ENCODE measurements at regions not wholly inside any gene's neighbourhood (a gene's known extent, or its start where the extent isn't known, plus 50 kb on each side); places are given as distances from the start of the nearest gene placed in this dataset.

DNA sequence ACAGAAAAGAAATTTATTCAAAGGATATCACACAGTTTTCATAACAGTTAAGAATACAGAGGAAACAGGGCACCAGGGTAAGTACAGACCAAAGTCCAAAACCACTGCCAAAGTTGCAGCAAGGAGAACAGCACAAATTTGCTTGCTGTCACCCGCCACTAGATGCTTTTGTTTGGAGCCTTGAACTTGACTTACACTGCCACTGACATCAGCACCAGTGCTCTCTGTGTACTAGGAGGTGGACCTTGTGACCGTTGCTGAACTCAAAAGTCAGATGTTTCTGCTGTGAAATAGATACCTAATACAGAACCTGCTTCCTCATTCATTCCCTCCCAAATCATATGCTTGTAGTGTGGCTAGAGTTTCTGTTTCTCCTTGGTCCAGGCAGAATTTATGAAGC is 578.3 kb upstream of the TMEFF2 start (continued):
- TF ChIP-seq, protein P1, sequence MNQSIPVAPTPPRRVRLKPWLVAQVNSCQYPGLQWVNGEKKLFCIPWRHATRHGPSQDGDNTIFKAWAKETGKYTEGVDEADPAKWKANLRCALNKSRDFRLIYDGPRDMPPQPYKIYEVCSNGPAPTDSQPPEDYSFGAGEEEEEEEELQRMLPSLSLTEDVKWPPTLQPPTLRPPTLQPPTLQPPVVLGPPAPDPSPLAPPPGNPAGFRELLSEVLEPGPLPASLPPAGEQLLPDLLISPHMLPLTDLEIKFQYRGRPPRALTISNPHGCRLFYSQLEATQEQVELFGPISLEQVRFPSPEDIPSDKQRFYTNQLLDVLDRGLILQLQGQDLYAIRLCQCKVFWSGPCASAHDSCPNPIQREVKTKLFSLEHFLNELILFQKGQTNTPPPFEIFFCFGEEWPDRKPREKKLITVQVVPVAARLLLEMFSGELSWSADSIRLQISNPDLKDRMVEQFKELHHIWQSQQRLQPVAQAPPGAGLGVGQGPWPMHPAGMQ (IDR thresholded peaks at IDR 0.05; ENCODE audit: borderline replicate concordance): no peak
- TF ChIP-seq SMARCA5 (IDR thresholded peaks at IDR 0.05) (no peak), MEF2B (IDR thresholded peaks at IDR 0.05; ENCODE audit: partially characterized antibody, poor library complexity, severe bottlenecking) (no peak)
- TF ChIP-seq, protein P2, sequence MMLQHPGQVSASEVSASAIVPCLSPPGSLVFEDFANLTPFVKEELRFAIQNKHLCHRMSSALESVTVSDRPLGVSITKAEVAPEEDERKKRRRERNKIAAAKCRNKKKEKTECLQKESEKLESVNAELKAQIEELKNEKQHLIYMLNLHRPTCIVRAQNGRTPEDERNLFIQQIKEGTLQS (IDR thresholded peaks at IDR 0.05; ENCODE audit: borderline replicate concordance, extremely low read depth, low read depth, low read length): no peak
- TF ChIP-seq, protein P3, sequence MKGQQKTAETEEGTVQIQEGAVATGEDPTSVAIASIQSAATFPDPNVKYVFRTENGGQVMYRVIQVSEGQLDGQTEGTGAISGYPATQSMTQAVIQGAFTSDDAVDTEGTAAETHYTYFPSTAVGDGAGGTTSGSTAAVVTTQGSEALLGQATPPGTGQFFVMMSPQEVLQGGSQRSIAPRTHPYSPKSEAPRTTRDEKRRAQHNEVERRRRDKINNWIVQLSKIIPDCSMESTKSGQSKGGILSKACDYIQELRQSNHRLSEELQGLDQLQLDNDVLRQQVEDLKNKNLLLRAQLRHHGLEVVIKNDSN (IDR thresholded peaks at IDR 0.05; ENCODE audit: borderline replicate concordance, extremely low read length, insufficient read depth, low read depth, low read length): no peak

DNA sequence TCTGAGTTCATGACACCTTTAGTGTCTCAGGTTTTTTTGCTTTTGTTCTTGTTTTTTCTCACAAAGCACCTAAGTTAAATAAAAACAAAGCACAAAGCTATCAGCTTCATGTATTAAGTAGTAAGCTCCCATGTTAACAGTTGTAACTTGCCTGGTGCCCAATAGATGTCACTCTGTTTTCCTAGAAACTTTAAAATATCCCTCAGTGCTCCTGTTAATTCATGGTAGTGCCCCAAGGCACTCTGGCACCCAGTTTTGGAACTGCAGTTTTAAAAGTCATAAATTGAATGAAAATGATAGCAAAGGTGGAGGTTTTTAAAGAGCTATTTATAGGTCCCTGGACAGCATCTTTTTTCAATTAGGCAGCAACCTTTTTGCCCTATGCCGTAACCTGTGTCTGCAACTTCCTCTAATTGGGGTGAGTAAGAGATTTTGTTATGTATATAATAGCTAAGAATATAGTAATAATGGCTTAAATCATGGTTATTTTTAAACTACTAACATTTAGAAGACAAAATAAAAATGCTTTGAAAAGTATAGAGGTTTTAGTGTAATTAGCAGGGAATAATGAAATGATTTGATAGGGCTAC is 555.0 kb upstream of the TMEFF2 start:
- no peaks in the 10 kb centered on the region for H3K79me2 ChIP-seq (ENCODE audit: control insufficient read depth, insufficient read depth, low read length)
- H2AFZ ChIP-seq (ENCODE audit: control insufficient read depth, low read depth, low read length): no peak overlapping the region
- ChIA-PET SMC1A (ENCODE audit: uncharacterized antibody, unreplicated experiment) (interaction anchor here (1.0 to 1.4 kb wide), 3 partner anchors 8 to 835 kb away, joined by 4 to 5 read pairs (median 4); no protein-coding TSS in a partner anchor), POLR2A (no interaction called here), CTCF (interaction anchor here (0.6 to 1.4 kb wide), 7 partner anchors 9 to 1211 kb away, joined by 3 to 9 read pairs (median 3); no protein-coding TSS in a partner anchor), RAD21 (ENCODE audit: unreplicated experiment) (interaction anchor here (0.6 to 1.4 kb wide), 2 partner anchors 11 to 835 kb away, joined by 3 to 8 read pairs; no protein-coding TSS in a partner anchor)
- H3K36me3 ChIP-seq (ENCODE audit: control insufficient read depth in 2 of 2, insufficient read depth in 2 of 2, low read length in 1 of 2): no peaks in the 10 kb centered on the region
- H4K20me1 ChIP-seq (ENCODE audit: control insufficient read depth, insufficient read depth): no peaks in the 10 kb centered on the region
- no TSS peak for BruUV-seq (replicated peaks)
- in situ Hi-C loops (cut with MboI) (no loop called here), intact Hi-C loops (cut with micrococcal nuclease; ENCODE audit: unreplicated experiment) (no loop called here)
- no peak overlapping the region for H3K4me2 ChIP-seq (ENCODE audit: control insufficient read depth, insufficient read depth)
- no peak for FAIRE-seq
- no peaks in the 10 kb centered on the region for H3K27me3 ChIP-seq (replicated peaks in 1 of 2; ENCODE audit: control insufficient read depth in 2 of 2, insufficient read depth in 2 of 2, low read length in 1 of 2)
- 0% methylated on average over 1 of the region's 1 CpG for WGBS (ENCODE audit: insufficient coverage, insufficient replicate concordance, low lambda C conversion rate, missing lambda C conversion rate)
- H3K4me1 ChIP-seq (ENCODE audit: control insufficient read depth, insufficient read depth, low read length): no peaks in the 10 kb centered on the region
- no peak overlapping the region for H3K4me3 ChIP-seq
- no peak for DNase-seq (ENCODE audit: low read depth, low spot score)
- TF ChIP-seq HDAC2 (IDR thresholded peaks at IDR 0.05): no peak
- TF ChIP-seq, protein P4, sequence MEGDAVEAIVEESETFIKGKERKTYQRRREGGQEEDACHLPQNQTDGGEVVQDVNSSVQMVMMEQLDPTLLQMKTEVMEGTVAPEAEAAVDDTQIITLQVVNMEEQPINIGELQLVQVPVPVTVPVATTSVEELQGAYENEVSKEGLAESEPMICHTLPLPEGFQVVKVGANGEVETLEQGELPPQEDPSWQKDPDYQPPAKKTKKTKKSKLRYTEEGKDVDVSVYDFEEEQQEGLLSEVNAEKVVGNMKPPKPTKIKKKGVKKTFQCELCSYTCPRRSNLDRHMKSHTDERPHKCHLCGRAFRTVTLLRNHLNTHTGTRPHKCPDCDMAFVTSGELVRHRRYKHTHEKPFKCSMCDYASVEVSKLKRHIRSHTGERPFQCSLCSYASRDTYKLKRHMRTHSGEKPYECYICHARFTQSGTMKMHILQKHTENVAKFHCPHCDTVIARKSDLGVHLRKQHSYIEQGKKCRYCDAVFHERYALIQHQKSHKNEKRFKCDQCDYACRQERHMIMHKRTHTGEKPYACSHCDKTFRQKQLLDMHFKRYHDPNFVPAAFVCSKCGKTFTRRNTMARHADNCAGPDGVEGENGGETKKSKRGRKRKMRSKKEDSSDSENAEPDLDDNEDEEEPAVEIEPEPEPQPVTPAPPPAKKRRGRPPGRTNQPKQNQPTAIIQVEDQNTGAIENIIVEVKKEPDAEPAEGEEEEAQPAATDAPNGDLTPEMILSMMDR (IDR thresholded peaks at IDR 0.05 in 2 of 3, conservative IDR thresholded peaks at IDR 0.05 in 1 of 3; ENCODE audit: control insufficient read depth in 2 of 3, extremely low read depth in 1 of 3, insufficient read depth in 1 of 3, low read depth in 3 of 3, low read length in 3 of 3): peak in 1 of 3 experiments; percentile 6; a peak in 2 of 6 replicates
- H3K9me3 ChIP-seq (replicated peaks; ENCODE audit: control insufficient read depth, insufficient read depth, low read length): no peaks in the 10 kb centered on the region
- ATAC-seq: 0 out of 3 replicates have a peak, but pooled peaks have one; percentile 33
- H3K27ac ChIP-seq (ENCODE audit: control insufficient read depth, insufficient read depth): no peak overlapping the region
- no peak overlapping the region for H3K9ac ChIP-seq (ENCODE audit: control insufficient read depth, insufficient read depth, low read length)

Data from GM12878 (cell line).